PC-3 (cell line): ENCODE measurements at regions not wholly inside any gene's neighbourhood (a gene's known extent, or its start where the extent isn't known, plus 50 kb on each side); places are given as distances from the start of the nearest gene placed in this dataset.
A peak's percentile ranks its signal among the peaks of the same experiment; 100 is the strongest.

Source experiments
- ATAC-seq: fragments of 200-7000 bp; cut with Tn5 transposase; 2 replicates; pipeline ENCODE4 v1.9.1; 2020; ENCODE audit warnings: mild to moderate bottlenecking, moderate library complexity
- BruUV-seq: library from RNA; stranded (reverse); fragments of 400-500 nt; replicated peaks from 2 replicates; lab custom pipeline; 2021; lab: Mats Ljungman, UMichigan
- CTCF ChIA-PET: fragments of 300-600 bp; sonication (Branson Sonifier 250); formaldehyde crosslinking; loops from one replicate; lab custom pipeline; 2022; ENCODE audit warnings: antibody characterized with exemption; lab: Charles Lee
- POLR2A ChIA-PET: fragments of 300-600 bp; sonication (Branson Sonifier 250); formaldehyde crosslinking; loops from one replicate; lab custom pipeline; 2022; ENCODE audit warnings: antibody characterized with exemption; ENCODE audit not compliant: unreplicated experiment; lab: Charles Lee
- DNase-seq: peaks from one replicate; pipeline ENCODE4 v3.0.0-alpha.2; 2015
- H2AFZ ChIP-seq: fragments of 300-600 bp; sonication (generic); 2 replicates; pipeline ENCODE4 v1.6.0; 2016; ENCODE audit warnings: antibody characterized with exemption, low read length
- H3F3A ChIP-seq: fragments of 300-600 bp; sonication (generic); one replicate; pipeline ENCODE4 v1.6.0; 2017; ENCODE audit warnings: antibody characterized with exemption, low read length, control low read depth, mild to moderate bottlenecking; ENCODE audit not compliant: unreplicated experiment
- H3K27ac ChIP-seq: fragments of 300-600 bp; sonication (generic); 2 replicates; pipeline ENCODE4 v1.5.1; 2016; ENCODE audit warnings: mild to moderate bottlenecking, low read length
- H3K27me3 ChIP-seq: fragments of 300-600 bp; sonication (generic); 2 replicates; pipeline ENCODE4 v1.6.1; 2016; ENCODE audit warnings: low read length, mixed read lengths
- H3K36me3 ChIP-seq: fragments of 300-600 bp; sonication (generic); 2 replicates; pipeline ENCODE4 v1.6.1; 2016; ENCODE audit warnings: low read depth, mixed run types, low read length, mixed read lengths
- H3K4me1 ChIP-seq: fragments of 300-600 bp; sonication (generic); 2 replicates; pipeline ENCODE4 v1.5.1; 2016; ENCODE audit warnings: low read length; ENCODE audit not compliant: insufficient read depth
- H3K4me2 ChIP-seq: fragments of 300-600 bp; sonication (generic); 2 replicates; pipeline ENCODE4 v1.6.0; 2016; ENCODE audit warnings: low read length
- H3K4me3 ChIP-seq: fragments of 300-600 bp; sonication (generic); 2 replicates; pipeline ENCODE4 v1.5.1; 2016; ENCODE audit warnings: mild to moderate bottlenecking, low read length, mixed read lengths
- H3K79me2 ChIP-seq: fragments of 300-600 bp; sonication (generic); 2 replicates; pipeline ENCODE4 v1.6.1; 2017; ENCODE audit warnings: low read length, mixed read lengths
- H3K9ac ChIP-seq: fragments of 300-600 bp; sonication (generic); 2 replicates; pipeline ENCODE4 v1.6.0; 2016; ENCODE audit warnings: mild to moderate bottlenecking, low read length
- H3K9me2 ChIP-seq: fragments of 300-600 bp; sonication (generic); replicated peaks from 2 replicates; pipeline ENCODE4 v1.6.1; 2016; ENCODE audit warnings: mixed run types, low read length, mixed read lengths
- H3K9me3 ChIP-seq: fragments of 300-600 bp; sonication (generic); 2 replicates; pipeline ENCODE4 v1.6.1; 2016; ENCODE audit warnings: low read length, mixed read lengths
- H4K20me1 ChIP-seq: fragments of 300-600 bp; sonication (generic); 2 replicates; pipeline ENCODE4 v1.6.1; 2016; ENCODE audit warnings: low read length, mixed read lengths
- CTCF ChIP-seq: fragments of 300-600 bp; sonication (generic); conservative IDR thresholded peaks from 2 replicates; pipeline ENCODE4 v1.5.1; 2017; ENCODE audit warnings: antibody characterized with exemption, low read depth, mild to moderate bottlenecking, low read length
- EZH2 ChIP-seq: fragments of 300-600 bp; sonication (generic); IDR thresholded peaks from one replicate; pipeline ENCODE4 v1.6.1; 2017; ENCODE audit warnings: antibody characterized with exemption, mild to moderate bottlenecking, low read length; ENCODE audit not compliant: unreplicated experiment
- EZH2phosphoT487 ChIP-seq: fragments of 300-600 bp; sonication (generic); IDR thresholded peaks from 2 replicates; pipeline ENCODE4 v1.6.1; 2018; ENCODE audit warnings: mild to moderate bottlenecking, antibody characterized with exemption, low read length, borderline replicate concordance
- intact Hi-C: fragments of 100-400 bp; cut with micrococcal nuclease; formaldehyde crosslinking; loops from 2 replicates; pipeline ENCODE4 v1.9.0; 2023

- ChIA-PET CTCF (no interaction called here), POLR2A (no interaction called here)
- Histone ChIP-seq H3K9me3 (no peaks in the 10 kb centered on the region), H3K4me1 (no peaks in the 10 kb centered on the region), H3K9me2 (no peaks in the 10 kb centered on the region), H3K9ac (no peak overlapping the region), H3K4me2 (no peak overlapping the region), H3K27me3 (no peaks in the 10 kb centered on the region), H3K4me3 (no peak overlapping the region), H3F3A (no peaks in the 10 kb centered on the region), H3K79me2 (no peaks in the 10 kb centered on the region), H4K20me1 (no peaks in the 10 kb centered on the region), H2AFZ (no peak overlapping the region), H3K27ac (no peak overlapping the region), H3K36me3 (no peaks in the 10 kb centered on the region)
- intact Hi-C loops: loop anchor here (10.0 kb wide), 1 partner anchor 447 kb away; no protein-coding TSS in a partner anchor
- TF ChIP-seq EZH2phosphoT487 (no peak), CTCF (no peak), EZH2 (no peak)
- DNase-seq: no peak
- no TSS peak for BruUV-seq
- no peak for ATAC-seq
These were observed 270.1 kb upstream of the FTMT start for GRCh38 chr5:121581588-121581987.

GRCh38 chr5:121596882-121597281 is 254.8 kb upstream of the FTMT start:
- TF ChIP-seq CTCF (no peak), EZH2phosphoT487 (no peak), EZH2 (no peak)
- ChIA-PET POLR2A (no interaction called here), CTCF (no interaction called here)
- H3K4me1 ChIP-seq: no peaks in the 10 kb centered on the region
- no TSS peak for BruUV-seq
- no peak overlapping the region for H3K27ac ChIP-seq
- no peaks in the 10 kb centered on the region for H3K9me2 ChIP-seq
- no peaks in the 10 kb centered on the region for H3K27me3 ChIP-seq
- no peak for DNase-seq
- H3K9ac ChIP-seq: no peak overlapping the region
- no peaks in the 10 kb centered on the region for H3K79me2 ChIP-seq
- H3K4me3 ChIP-seq: no peak overlapping the region
- H3K36me3 ChIP-seq: no peaks in the 10 kb centered on the region
- no peaks in the 10 kb centered on the region for H3K9me3 ChIP-seq
- no peak overlapping the region for H2AFZ ChIP-seq
- ATAC-seq: no peak
- H4K20me1 ChIP-seq: no peaks in the 10 kb centered on the region
- no peaks in the 10 kb centered on the region for H3F3A ChIP-seq
- no peak overlapping the region for H3K4me2 ChIP-seq
- intact Hi-C loops: no loop called here

- H3K9me3 ChIP-seq: no peaks in the 10 kb centered on the region
- no peak for TF ChIP-seq EZH2phosphoT487
- no peak for TF ChIP-seq CTCF
- no peak for TF ChIP-seq EZH2
- H3K4me3 ChIP-seq: no peak overlapping the region
- H3F3A ChIP-seq: no peaks in the 10 kb centered on the region
- H3K27ac ChIP-seq: no peak overlapping the region
- intact Hi-C loops: no loop called here
- H3K4me1 ChIP-seq: no peaks in the 10 kb centered on the region
- no peaks in the 10 kb centered on the region for H3K79me2 ChIP-seq
- no peaks in the 10 kb centered on the region for H4K20me1 ChIP-seq
- H3K4me2 ChIP-seq: no peak overlapping the region
- peak; percentile 62; the same call in 1 of the 2 replicates for ATAC-seq
- no peaks in the 10 kb centered on the region for H3K27me3 ChIP-seq
- no peak overlapping the region for H2AFZ ChIP-seq
- ChIA-PET CTCF (no interaction called here), POLR2A (no interaction called here)
- BruUV-seq: no TSS peak
- DNase-seq: peak; percentile 25
- no peaks in the 10 kb centered on the region for H3K36me3 ChIP-seq
- H3K9me2 ChIP-seq: no peaks in the 10 kb centered on the region
- no peak overlapping the region for H3K9ac ChIP-seq
These were observed 242.9 kb upstream of the FTMT start for GRCh38 chr5:121608826-121609225.
